Spleen (tissue), 11 donors: ENCODE measurements at regions not wholly inside any gene's neighbourhood (a gene's known extent, or its start where the extent isn't known, plus 50 kb on each side); places are given as distances from the start of the nearest gene placed in this dataset.

Experiments used
- DNase-seq: peaks from one replicate; pipeline ENCODE4 v3.0.0-alpha.2; 2020
- H3K27ac ChIP-seq, 8 donors: fragments of 200-600 bp; sonication (generic) in 7 of 8; 1 replicate in 4 of 8; 2 replicates in 4 of 8; pipeline versions ENCODE4 v1.5.0 to v1.8.0; 2016 to 2021; ENCODE audit warnings: inconsistent platforms in 4 of 8, mild to moderate bottlenecking in 4 of 8, moderate library complexity in 1 of 8
- H3K27me3 ChIP-seq, 7 donors: fragments of 200-600 bp; sonication (generic) in 6 of 7; replicated peaks in 1 of 7; 1 replicate in 4 of 7; 2 replicates in 3 of 7; pipeline versions ENCODE4 v1.5.0 to v1.8.0; 2016 to 2021; ENCODE audit warnings: inconsistent platforms in 3 of 7, mild to moderate bottlenecking in 1 of 7
- H3K36me3 ChIP-seq, 6 donors: fragments of 200-600 bp; sonication (generic) in 5 of 6; 1 replicate in 4 of 6; 2 replicates in 2 of 6; pipeline versions ENCODE4 v1.5.0 to v1.8.0; 2016 to 2021; ENCODE audit warnings: inconsistent platforms in 2 of 6
- H3K4me1 ChIP-seq, 6 donors: fragments of 200-600 bp; sonication (generic) in 5 of 6; 1 replicate in 3 of 6; 2 replicates in 3 of 6; pipeline versions ENCODE4 v1.5.0 to v1.8.0; 2016 to 2021; ENCODE audit warnings: inconsistent platforms in 3 of 6
- H3K4me3 ChIP-seq, 8 donors: fragments of 200-600 bp; sonication (generic) in 7 of 8; 1 replicate in 4 of 8; 2 replicates in 4 of 8; pipeline versions ENCODE4 v1.5.0 to v1.8.0; 2016 to 2021; ENCODE audit warnings: inconsistent platforms in 4 of 8, mild to moderate bottlenecking in 4 of 8, moderate library complexity in 2 of 8
- H3K9me3 ChIP-seq, 8 donors: fragments of 200-600 bp; sonication (generic) in 7 of 8; 1 replicate in 4 of 8; 2 replicates in 4 of 8; pipeline versions ENCODE4 v1.5.0 to v1.8.0; 2016 to 2021; ENCODE audit warnings: inconsistent platforms in 4 of 8
- POLR2A ChIP-seq, 3 donors: fragments of 450-650 bp; IDR thresholded peaks; one replicate each; pipeline ENCODE4 v1.5.1; 2017; ENCODE audit warnings: antibody characterized with exemption in 3 of 3, mild to moderate bottlenecking in 1 of 3
- POLR2AphosphoS5 ChIP-seq, 3 donors: sonication (generic); formaldehyde crosslinking; IDR thresholded peaks; one replicate each; pipeline ENCODE4 v1.5.1; 2017; ENCODE audit warnings: antibody characterized with exemption in 3 of 3
- whole genome bisulfite sequencing, 5 donors: extraction: QIAGEN DNeasy Blood & Tissue Kit in 3 of 5; methylation state at CpG; one replicate each; pipeline versions ENCODE4 v1.1.5 to v1.1.7; 2013 to 2018; 5-methylcytosine and 5-hydroxymethylcytosine counted together
- intact Hi-C: fragments of 100-400 bp; cut with DNase I; formaldehyde crosslinking; loops from one replicate; pipeline ENCODE4 v1.15.0; 2023; ENCODE audit warnings: low total_unique reads
- TF ChIP-seq, protein P1 (sequence below), 11 experiments: fragments of 200-600 bp in 7 of 11; fragments of 450-650 bp in 4 of 11; sonication (generic) in 4 of 11; IDR thresholded peaks in 8 of 11; conservative IDR thresholded peaks in 3 of 11; 1 replicate in 7 of 11; 2 replicates in 4 of 11; pipeline versions ENCODE4 v1.4.0 to v1.8.0; 2016 to 2021; ENCODE audit warnings: antibody characterized with exemption in 11 of 11, inconsistent platforms in 4 of 11, mild to moderate bottlenecking in 1 of 11
- donor health status: healthy with polysubstance abuse.
- donor health status: DM: no; HTN: no; CAD: no; lungs with moderate emphysema.
- donor health status: DM: no; HTN: no; CAD: no.
- donor health status: Bipolar disorder and iron deficiency.
- donor health status: healthy.
- donor health status: DM: no; HTN: no; CAD: no.
- donor health status: DM: yes; HTN: yes; CAD: no.

DNA sequence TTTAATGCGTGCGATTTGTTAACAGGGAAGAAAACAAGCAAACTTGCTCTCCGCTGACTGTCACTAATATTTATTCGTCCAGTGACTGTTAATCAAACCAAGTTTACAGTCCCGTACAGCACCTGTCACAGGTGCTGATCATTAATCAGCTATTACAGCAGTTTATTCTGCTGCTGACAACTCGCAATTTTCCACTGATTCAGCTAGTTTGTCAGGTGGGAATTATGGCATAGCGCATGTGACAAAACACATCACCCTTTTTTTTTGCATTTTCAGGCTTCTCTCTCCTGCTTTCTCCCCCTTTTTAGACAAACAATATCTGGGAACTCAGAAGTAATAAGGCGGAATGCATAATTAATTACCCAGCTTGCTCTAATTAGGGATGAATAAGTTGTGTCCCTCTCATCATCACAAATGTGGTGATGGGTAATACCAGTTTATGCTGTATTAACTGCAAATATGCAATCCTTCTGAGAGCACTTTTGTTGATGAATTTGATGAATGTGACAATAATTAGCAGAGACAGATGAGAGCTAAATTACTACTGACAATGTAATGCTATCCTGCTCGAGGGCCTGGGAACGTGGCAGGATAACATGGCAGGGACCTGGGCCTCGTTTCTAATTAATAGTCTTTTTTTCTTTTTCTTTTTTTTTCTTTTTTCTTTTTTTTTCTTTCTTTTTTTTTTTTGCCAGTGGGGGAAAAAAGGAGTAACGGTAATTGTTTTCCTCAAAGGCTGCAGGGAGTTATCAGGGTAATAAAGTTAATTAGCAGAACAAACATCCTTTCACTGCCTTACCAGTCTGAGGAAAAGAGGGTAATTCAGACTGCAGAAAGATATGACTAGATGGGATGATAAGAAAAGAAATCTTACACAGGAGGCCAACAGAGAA, 150.3 kb upstream of the SOX2 start:
- H3K4me1 ChIP-seq: no peaks in the 10 kb centered on the region
- DNase-seq: no peak
- 61 to 80% (median 74%) methylated on average over 12 of the region's 12 CpGs for WGBS, 5 donors
- no peaks in the 10 kb centered on the region for H3K27me3 ChIP-seq
- no peak overlapping the region for H3K4me3 ChIP-seq
- H3K36me3 ChIP-seq: no peaks in the 10 kb centered on the region
- intact Hi-C loops: no loop called here
- TF ChIP-seq, protein P1, sequence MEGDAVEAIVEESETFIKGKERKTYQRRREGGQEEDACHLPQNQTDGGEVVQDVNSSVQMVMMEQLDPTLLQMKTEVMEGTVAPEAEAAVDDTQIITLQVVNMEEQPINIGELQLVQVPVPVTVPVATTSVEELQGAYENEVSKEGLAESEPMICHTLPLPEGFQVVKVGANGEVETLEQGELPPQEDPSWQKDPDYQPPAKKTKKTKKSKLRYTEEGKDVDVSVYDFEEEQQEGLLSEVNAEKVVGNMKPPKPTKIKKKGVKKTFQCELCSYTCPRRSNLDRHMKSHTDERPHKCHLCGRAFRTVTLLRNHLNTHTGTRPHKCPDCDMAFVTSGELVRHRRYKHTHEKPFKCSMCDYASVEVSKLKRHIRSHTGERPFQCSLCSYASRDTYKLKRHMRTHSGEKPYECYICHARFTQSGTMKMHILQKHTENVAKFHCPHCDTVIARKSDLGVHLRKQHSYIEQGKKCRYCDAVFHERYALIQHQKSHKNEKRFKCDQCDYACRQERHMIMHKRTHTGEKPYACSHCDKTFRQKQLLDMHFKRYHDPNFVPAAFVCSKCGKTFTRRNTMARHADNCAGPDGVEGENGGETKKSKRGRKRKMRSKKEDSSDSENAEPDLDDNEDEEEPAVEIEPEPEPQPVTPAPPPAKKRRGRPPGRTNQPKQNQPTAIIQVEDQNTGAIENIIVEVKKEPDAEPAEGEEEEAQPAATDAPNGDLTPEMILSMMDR (IDR thresholded peaks at IDR 0.05 in 8 of 11, conservative IDR thresholded peaks at IDR 0.05 in 3 of 11): no peak
- TF ChIP-seq POLR2A (IDR thresholded peaks at IDR 0.05) (no peak), POLR2AphosphoS5 (IDR thresholded peaks at IDR 0.05) (no peak)
- peaks cover 0 to 3% (median 0%) of the 10 kb centered on the region in 8 donors for H3K9me3 ChIP-seq
- H3K27ac ChIP-seq: no peak overlapping the region

DNA sequence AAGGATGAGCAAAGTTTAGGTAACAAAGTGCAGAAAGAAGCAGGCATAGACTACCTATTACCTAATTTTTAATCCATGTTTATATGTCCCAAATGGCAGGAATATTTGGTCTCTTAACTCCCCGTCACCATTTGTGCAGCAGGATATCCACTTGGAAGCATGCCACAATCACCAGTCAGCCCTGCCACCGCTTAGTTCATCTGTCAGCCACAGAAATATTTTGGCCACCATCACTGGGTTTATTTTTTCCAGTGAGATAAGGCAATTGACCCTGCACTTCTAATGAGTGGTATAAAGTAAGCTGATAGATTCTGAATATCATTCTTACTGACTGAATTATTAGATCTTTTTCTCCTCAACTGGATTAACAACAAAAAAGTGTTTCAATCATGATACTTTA, 152.9 kb upstream of the SOX2 start:
- intact Hi-C loops: no loop called here
- Histone ChIP-seq H3K4me3 (no peak overlapping the region), H3K36me3 (no peaks in the 10 kb centered on the region), H3K4me1 (no peaks in the 10 kb centered on the region), H3K27me3 (no peaks in the 10 kb centered on the region), H3K27ac (no peak overlapping the region), H3K9me3 (peaks cover 0 to 3% (median 0%) of the 10 kb centered on the region in 8 donors)
- TF ChIP-seq POLR2AphosphoS5 (IDR thresholded peaks at IDR 0.05) (no peak), POLR2A (IDR thresholded peaks at IDR 0.05) (no peak)
- TF ChIP-seq, protein P1 (IDR thresholded peaks at IDR 0.05 in 8 of 11, conservative IDR thresholded peaks at IDR 0.05 in 3 of 11): no peak
- no peak for DNase-seq
- 33 to 66% (median 54%) methylated on average over 2 of the region's 2 CpGs for WGBS, 5 donors

DNA sequence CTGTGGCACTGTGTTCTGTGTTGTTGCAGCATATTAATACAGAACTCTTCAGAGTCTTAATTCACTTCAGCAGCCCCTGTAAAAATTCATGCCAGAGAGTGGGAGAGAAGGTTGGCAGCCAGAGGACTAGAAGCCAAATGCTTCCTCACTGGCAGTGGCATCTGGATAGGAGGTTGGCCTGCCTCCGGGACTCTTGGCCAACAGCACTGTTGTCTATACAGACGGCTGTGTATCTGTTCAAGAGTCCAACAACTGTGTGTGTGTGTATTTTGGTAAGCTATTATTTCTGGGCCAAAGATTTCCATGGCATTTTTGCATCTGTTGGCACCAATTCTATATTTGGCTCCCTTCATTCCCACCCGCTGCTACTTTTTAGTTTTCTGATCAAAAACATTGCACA, 156.0 kb upstream of the SOX2 start:
- Histone ChIP-seq H3K4me1 (no peaks in the 10 kb centered on the region), H3K9me3 (peaks cover 0 to 3% (median 0%) of the 10 kb centered on the region in 8 donors), H3K4me3 (no peak overlapping the region), H3K27me3 (no peaks in the 10 kb centered on the region), H3K36me3 (no peaks in the 10 kb centered on the region), H3K27ac (no peak overlapping the region)
- intact Hi-C loops: no loop called here
- WGBS, 5 donors: 78 to 94% (median 83%) methylated on average over 3 of the region's 3 CpGs
- TF ChIP-seq, protein P1 (IDR thresholded peaks at IDR 0.05 in 8 of 11, conservative IDR thresholded peaks at IDR 0.05 in 3 of 11): no peak
- TF ChIP-seq POLR2AphosphoS5 (IDR thresholded peaks at IDR 0.05) (no peak), POLR2A (IDR thresholded peaks at IDR 0.05) (no peak)
- no peak for DNase-seq

DNA sequence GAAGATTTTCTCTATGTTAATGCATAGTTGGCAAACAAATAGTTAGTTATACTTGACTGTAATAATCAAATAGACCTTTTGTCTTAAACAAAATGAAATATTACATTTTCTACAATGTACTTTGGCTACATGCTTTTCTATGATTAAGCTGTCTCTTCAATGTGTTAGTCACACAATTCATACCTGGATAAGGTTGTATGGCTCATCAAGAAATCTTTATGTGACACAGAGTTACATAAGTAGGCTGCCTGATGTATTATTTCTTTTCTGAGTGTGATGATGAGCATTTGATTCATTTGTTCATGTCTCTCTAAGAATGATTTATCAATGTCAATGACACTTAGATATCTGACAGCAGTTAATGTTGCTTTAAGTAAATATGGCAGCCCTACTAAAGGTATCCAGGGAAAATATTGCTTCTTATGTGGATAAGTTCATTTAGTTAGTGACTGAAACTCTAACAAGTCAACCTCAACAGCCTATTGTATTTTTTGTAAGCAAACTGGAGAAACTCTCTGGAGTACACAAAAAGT, 157.4 kb upstream of the SOX2 start:
- Histone ChIP-seq H3K27ac (no peak overlapping the region), H3K36me3 (no peaks in the 10 kb centered on the region), H3K4me1 (no peaks in the 10 kb centered on the region), H3K9me3 (peaks cover 0 to 3% (median 0%) of the 10 kb centered on the region in 8 donors), H3K4me3 (no peak overlapping the region), H3K27me3 (no peaks in the 10 kb centered on the region)
- DNase-seq: no peak
- TF ChIP-seq POLR2AphosphoS5 (IDR thresholded peaks at IDR 0.05): no peak
- TF ChIP-seq, protein P1 (IDR thresholded peaks at IDR 0.05 in 8 of 11, conservative IDR thresholded peaks at IDR 0.05 in 3 of 11): no peak
- TF ChIP-seq POLR2A (IDR thresholded peaks at IDR 0.05): no peak
- intact Hi-C loops: no loop called here
